SK-N-SH (cell line): ENCODE measurements at regions not wholly inside any gene's neighbourhood (a gene's known extent, or its start where the extent isn't known, plus 50 kb on each side); places are given as distances from the start of the nearest gene placed in this dataset.

Experiments
- CTCF ChIA-PET: fragments of 300-600, 350-600 bp; formaldehyde crosslinking; extraction: SDS; loops from one replicate; lab custom pipeline; 2021; lab: Yijun Ruan, JAX
- POLR2A ChIA-PET: fragments of 350-600 bp; sonication (Branson Sonifier 250); formaldehyde crosslinking; extraction: SDS; loops from one replicate; lab custom pipeline; 2020; ENCODE audit warnings: antibody characterized with exemption, inconsistent platforms; lab: Yijun Ruan, JAX
- DNase-seq: peaks from one replicate; pipeline ENCODE4 v3.0.0; 2012
- H2AFZ ChIP-seq: fragments of 200-600 bp; sonication (generic); 2 replicates; pipeline ENCODE4 v1.8.1; 2016; ENCODE audit warnings: antibody characterized with exemption, mild to moderate bottlenecking, low read depth
- H3F3A ChIP-seq: fragments of 200-600 bp; sonication (generic); replicated peaks from 2 replicates; pipeline ENCODE3; 2016; ENCODE audit warnings: antibody characterized with exemption, mild to moderate bottlenecking; ENCODE audit not compliant: insufficient read depth
- H3K27ac ChIP-seq, 2 experiments: fragments of 200-500 bp in 1 of 2; fragments of 200-600 bp in 1 of 2; sonication (Bioruptor generic) in 1 of 2; sonication (generic), shearing (Covaris generic) in 1 of 2; 2 replicates each; pipeline versions ENCODE4 v1.5.1 to v1.6.1; 2014 to 2016; ENCODE audit warnings: low read depth in 2 of 2, inconsistent platforms in 1 of 2, low read length in 1 of 2, mild to moderate bottlenecking in 1 of 2, mixed read lengths in 1 of 2
- H3K27me3 ChIP-seq: fragments of 200-600 bp; sonication (generic), shearing (Covaris generic); 2 replicates; pipeline ENCODE4 v1.6.1; 2016; ENCODE audit warnings: mixed run types; ENCODE audit not compliant: insufficient read depth
- H3K36me3 ChIP-seq, 2 experiments: fragments of 200-500 bp in 1 of 2; fragments of 200-600 bp in 1 of 2; sonication (Bioruptor generic) in 1 of 2; sonication (generic) in 1 of 2; replicated peaks in 1 of 2; 2 replicates each; pipeline versions ENCODE3 to v1.5.1; 2014 to 2016; ENCODE audit warnings: low read length in 1 of 2, mild to moderate bottlenecking in 1 of 2; ENCODE audit not compliant: insufficient read depth in 2 of 2, control insufficient read depth in 1 of 2
- H3K4me1 ChIP-seq, 2 experiments: fragments of 200-500 bp in 1 of 2; fragments of 200-600 bp in 1 of 2; sonication (Bioruptor generic) in 1 of 2; sonication (generic), shearing (Covaris generic) in 1 of 2; 2 replicates each; pipeline versions ENCODE4 v1.5.1 to v1.6.1; 2014 to 2016; ENCODE audit warnings: low read depth in 1 of 2, low read length in 1 of 2, mixed run types in 1 of 2; ENCODE audit not compliant: insufficient read depth in 2 of 2, control insufficient read depth in 1 of 2
- H3K4me2 ChIP-seq: fragments of 200-600 bp; sonication (generic), shearing (Covaris generic); 2 replicates; pipeline ENCODE4 v1.6.1; 2017; ENCODE audit warnings: mixed run types
- H3K4me3 ChIP-seq, 2 experiments: fragments of 200-500 bp in 1 of 2; fragments of 200-600 bp in 1 of 2; sonication (Bioruptor generic) in 1 of 2; sonication (generic), shearing (Covaris generic) in 1 of 2; 2 replicates each; pipeline versions ENCODE4 v1.5.1 to v1.8.1; 2014 to 2016; ENCODE audit warnings: low read depth in 2 of 2, inconsistent platforms in 1 of 2, low read length in 1 of 2, mild to moderate bottlenecking in 1 of 2, mixed read lengths in 1 of 2, moderate library complexity in 1 of 2
- H3K79me2 ChIP-seq: fragments of 200-600 bp; sonication (generic); 2 replicates; pipeline ENCODE4 v1.8.1; 2017; ENCODE audit warnings: mild to moderate bottlenecking; ENCODE audit not compliant: insufficient read depth
- H3K9ac ChIP-seq: fragments of 200-600 bp; sonication (generic); 2 replicates; pipeline ENCODE4 v1.6.1; 2017; ENCODE audit warnings: mixed run types
- H3K9me2 ChIP-seq: fragments of 200-600 bp; sonication (generic); 2 replicates; pipeline ENCODE4 v1.6.1; 2017; ENCODE audit warnings: mixed run types
- H3K9me3 ChIP-seq: fragments of 200-600 bp; sonication (generic); 2 replicates; pipeline ENCODE4 v1.6.1; 2017; ENCODE audit warnings: mixed run types, mild to moderate bottlenecking, moderate library complexity
- H4K20me1 ChIP-seq: fragments of 200-600 bp; sonication (generic); 2 replicates; pipeline ENCODE4 v1.6.1; 2017; ENCODE audit warnings: mild to moderate bottlenecking, mixed run types; ENCODE audit not compliant: insufficient read depth
- FOSL2 ChIP-seq: IDR thresholded peaks from 2 replicates; pipeline ENCODE4 v1.4.0; 2012; ENCODE audit warnings: low read depth, mild to moderate bottlenecking, moderate library complexity, borderline replicate concordance
- FOXM1 ChIP-seq: IDR thresholded peaks from 2 replicates; pipeline ENCODE4 v1.4.0; 2012; ENCODE audit warnings: low read depth, mild to moderate bottlenecking
- GATA2 ChIP-seq: sonication (generic); formaldehyde crosslinking; IDR thresholded peaks from 2 replicates; pipeline ENCODE4 v1.5.0; 2020; ENCODE audit warnings: mild to moderate bottlenecking, missing genetic modification reagents
- JUND ChIP-seq: IDR thresholded peaks from 2 replicates; pipeline ENCODE4 v1.4.0; 2012
- MEF2A ChIP-seq: IDR thresholded peaks from 2 replicates; pipeline ENCODE4 v1.4.0; 2012; ENCODE audit warnings: low read depth, borderline replicate concordance
- POLR2AphosphoS5 ChIP-seq: IDR thresholded peaks from 2 replicates; pipeline ENCODE4 v1.6.1; 2012; ENCODE audit warnings: low read depth, low read length
- TCF12 ChIP-seq: IDR thresholded peaks from 2 replicates; pipeline ENCODE4 v1.4.0; 2012
- WGBS: methylation state at CpG from one replicate; pipeline ENCODE4 v1.1.6; 2017; ENCODE audit warnings: low lambda C conversion rate; 5-methylcytosine and 5-hydroxymethylcytosine counted together
- TF ChIP-seq, protein P1 (sequence below): IDR thresholded peaks from 2 replicates; pipeline ENCODE4 v1.4.0; 2012; ENCODE audit warnings: low read depth, borderline replicate concordance
- TF ChIP-seq, protein P2 (sequence below): fragments of 150-350 bp; IDR thresholded peaks from 2 replicates; pipeline ENCODE4 v1.6.1; 2016; ENCODE audit warnings: mild to moderate bottlenecking, low read depth, low read length
- TF ChIP-seq, protein P3 (sequence below): fragments of 150-350 bp; IDR thresholded peaks from 2 replicates; pipeline ENCODE4 v1.6.1; 2017; ENCODE audit warnings: antibody characterized with exemption, low read length, low read depth, borderline replicate concordance

DNA sequence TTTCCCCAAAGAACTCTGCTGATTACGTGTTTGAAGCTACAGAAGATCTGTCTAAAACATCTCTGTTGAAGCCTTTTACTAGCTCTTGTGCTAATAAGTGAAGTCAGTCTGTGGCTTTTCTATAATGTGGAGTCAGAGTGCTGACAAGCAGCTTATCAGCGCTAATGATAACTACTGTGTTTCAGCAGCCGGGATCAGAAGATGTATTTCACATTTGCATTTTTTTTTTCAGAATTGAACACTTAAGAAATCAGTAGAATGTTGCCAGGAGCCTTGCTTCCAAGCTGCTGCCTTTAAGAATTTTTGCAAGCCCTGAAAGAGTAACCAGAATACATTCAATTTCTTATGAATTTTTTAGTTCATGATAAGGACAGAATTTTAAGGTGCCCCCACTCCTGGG is 519.4 kb upstream of the NR5A2 start (continued):
- no peak for TF ChIP-seq FOSL2
- no peak for TF ChIP-seq TCF12
- no peak for TF ChIP-seq FOXM1

GRCh38 chr1:199508653-199509052 is 518.9 kb upstream of the NR5A2 start:
- Histone ChIP-seq H3K4me2 (no peak overlapping the region), H3K27ac (no peak overlapping the region), H3K9me2 (no peaks in the 10 kb centered on the region), H3K9ac (no peak overlapping the region), H3K4me1 (peaks cover 0 to 3% of the 10 kb centered on the region in 2 experiments; a peak in 2 of 4 replicates), H2AFZ (no peak overlapping the region), H4K20me1 (no peaks in the 10 kb centered on the region), H3K9me3 (no peaks in the 10 kb centered on the region), H3K36me3 (no peaks in the 10 kb centered on the region), H3K4me3 (no peak overlapping the region), H3K79me2 (no peaks in the 10 kb centered on the region), H3F3A (no peaks in the 10 kb centered on the region), H3K27me3 (no peaks in the 10 kb centered on the region)
- CTCF ChIA-PET, result no interaction called here
- WGBS, result 72% methylated on average over 2 of the region's 2 CpGs
- POLR2A ChIA-PET, result no interaction called here
- DNase-seq, result no peak
- TF ChIP-seq, protein P1, sequence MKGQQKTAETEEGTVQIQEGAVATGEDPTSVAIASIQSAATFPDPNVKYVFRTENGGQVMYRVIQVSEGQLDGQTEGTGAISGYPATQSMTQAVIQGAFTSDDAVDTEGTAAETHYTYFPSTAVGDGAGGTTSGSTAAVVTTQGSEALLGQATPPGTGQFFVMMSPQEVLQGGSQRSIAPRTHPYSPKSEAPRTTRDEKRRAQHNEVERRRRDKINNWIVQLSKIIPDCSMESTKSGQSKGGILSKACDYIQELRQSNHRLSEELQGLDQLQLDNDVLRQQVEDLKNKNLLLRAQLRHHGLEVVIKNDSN, result no peak
- no peak for TF ChIP-seq FOXM1
- TF ChIP-seq POLR2AphosphoS5, result no peak
- TF ChIP-seq FOSL2, result no peak
- TF ChIP-seq, protein P2, sequence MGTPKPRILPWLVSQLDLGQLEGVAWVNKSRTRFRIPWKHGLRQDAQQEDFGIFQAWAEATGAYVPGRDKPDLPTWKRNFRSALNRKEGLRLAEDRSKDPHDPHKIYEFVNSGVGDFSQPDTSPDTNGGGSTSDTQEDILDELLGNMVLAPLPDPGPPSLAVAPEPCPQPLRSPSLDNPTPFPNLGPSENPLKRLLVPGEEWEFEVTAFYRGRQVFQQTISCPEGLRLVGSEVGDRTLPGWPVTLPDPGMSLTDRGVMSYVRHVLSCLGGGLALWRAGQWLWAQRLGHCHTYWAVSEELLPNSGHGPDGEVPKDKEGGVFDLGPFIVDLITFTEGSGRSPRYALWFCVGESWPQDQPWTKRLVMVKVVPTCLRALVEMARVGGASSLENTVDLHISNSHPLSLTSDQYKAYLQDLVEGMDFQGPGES, result no peak

DNA sequence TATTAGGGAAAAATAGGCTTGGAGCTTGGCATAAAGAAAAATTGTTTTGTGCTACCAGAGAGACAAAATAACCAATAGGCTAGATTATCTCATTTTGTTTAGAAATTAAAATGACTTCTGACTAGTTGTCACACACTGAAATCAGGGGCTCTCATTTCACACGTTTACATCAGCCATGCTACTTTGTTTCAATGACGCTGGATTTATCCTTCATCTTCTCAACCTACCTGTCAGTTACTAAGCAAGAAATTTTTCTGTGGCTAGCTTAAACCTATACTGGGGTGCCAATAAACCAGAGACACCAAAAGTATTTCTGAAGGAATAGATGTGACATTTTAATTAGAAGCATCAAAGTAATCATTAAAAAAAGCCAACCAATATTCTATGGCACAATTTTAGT is 518.1 kb upstream of the NR5A2 start:
- Histone ChIP-seq H3K4me2 (no peak overlapping the region), H3K79me2 (no peaks in the 10 kb centered on the region), H3K9me2 (no peaks in the 10 kb centered on the region), H3K36me3 (no peaks in the 10 kb centered on the region), H3K4me3 (no peak overlapping the region), H3K4me1 (peaks cover 0 to 3% of the 10 kb centered on the region in 2 experiments; a peak in 2 of 4 replicates), H3F3A (no peaks in the 10 kb centered on the region), H3K9ac (no peak overlapping the region), H2AFZ (no peak overlapping the region), H3K27me3 (no peaks in the 10 kb centered on the region), H4K20me1 (no peaks in the 10 kb centered on the region), H3K27ac (no peak overlapping the region), H3K9me3 (no peaks in the 10 kb centered on the region)
- WGBS, result 82% methylated on average over 2 of the region's 2 CpGs
- ChIA-PET POLR2A (no interaction called here), CTCF (no interaction called here)
- DNase-seq, result no peak
- TF ChIP-seq, protein P3, sequence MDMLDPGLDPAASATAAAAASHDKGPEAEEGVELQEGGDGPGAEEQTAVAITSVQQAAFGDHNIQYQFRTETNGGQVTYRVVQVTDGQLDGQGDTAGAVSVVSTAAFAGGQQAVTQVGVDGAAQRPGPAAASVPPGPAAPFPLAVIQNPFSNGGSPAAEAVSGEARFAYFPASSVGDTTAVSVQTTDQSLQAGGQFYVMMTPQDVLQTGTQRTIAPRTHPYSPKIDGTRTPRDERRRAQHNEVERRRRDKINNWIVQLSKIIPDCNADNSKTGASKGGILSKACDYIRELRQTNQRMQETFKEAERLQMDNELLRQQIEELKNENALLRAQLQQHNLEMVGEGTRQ, result no peak
- no peak for TF ChIP-seq MEF2A
- TF ChIP-seq JUND, result no peak
- TF ChIP-seq GATA2 (CRISPR knock-in tag), result no peak
